ENCODE measurements at regions not wholly inside any gene's neighbourhood (a gene's known extent, or its start where the extent isn't known, plus 50 kb on each side); places are given as distances from the start of the nearest gene placed in this dataset.

GRCh38 chr1:239819756-239820250, 271.9 kb upstream of the FMN2 start:
- H3K27ac Mint-ChIP-seq: no peak overlapping the region

DNA sequence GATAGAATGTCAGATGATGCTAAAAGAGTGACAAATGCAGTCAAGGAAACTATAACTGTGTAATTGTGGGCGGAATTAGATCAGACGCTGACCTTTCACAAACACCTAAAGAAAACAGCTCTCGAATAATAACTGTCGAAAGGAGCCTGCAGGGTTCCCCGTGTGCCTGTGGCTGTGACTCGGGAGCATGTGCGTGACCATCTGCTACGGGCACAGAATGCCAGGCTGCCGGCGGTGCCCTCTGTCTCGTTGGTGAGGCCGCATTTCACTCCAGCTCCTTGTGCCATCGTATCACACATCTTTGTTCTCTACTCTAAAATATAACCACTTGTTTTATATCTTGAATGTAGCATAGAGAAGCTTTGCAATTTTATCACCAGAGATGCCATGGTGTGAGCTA, 267.8 kb upstream of the FMN2 start:
- Mint-ChIP-seq H3K36me3 (ENCODE audit: insufficient read depth) (no peaks in the 10 kb centered on the region), H3K4me3 (ENCODE audit: low read depth) (no peak overlapping the region), H3K27me3 (no peaks in the 10 kb centered on the region), H3K4me1 (ENCODE audit: low read depth) (no peaks in the 10 kb centered on the region), H3K9me3 (ENCODE audit: low read depth) (no peaks in the 10 kb centered on the region), H3K27ac (no peak overlapping the region)
- no peak for DNase-seq (ENCODE audit: low spot score, unreplicated experiment)
- TF ChIP-seq, protein P1, sequence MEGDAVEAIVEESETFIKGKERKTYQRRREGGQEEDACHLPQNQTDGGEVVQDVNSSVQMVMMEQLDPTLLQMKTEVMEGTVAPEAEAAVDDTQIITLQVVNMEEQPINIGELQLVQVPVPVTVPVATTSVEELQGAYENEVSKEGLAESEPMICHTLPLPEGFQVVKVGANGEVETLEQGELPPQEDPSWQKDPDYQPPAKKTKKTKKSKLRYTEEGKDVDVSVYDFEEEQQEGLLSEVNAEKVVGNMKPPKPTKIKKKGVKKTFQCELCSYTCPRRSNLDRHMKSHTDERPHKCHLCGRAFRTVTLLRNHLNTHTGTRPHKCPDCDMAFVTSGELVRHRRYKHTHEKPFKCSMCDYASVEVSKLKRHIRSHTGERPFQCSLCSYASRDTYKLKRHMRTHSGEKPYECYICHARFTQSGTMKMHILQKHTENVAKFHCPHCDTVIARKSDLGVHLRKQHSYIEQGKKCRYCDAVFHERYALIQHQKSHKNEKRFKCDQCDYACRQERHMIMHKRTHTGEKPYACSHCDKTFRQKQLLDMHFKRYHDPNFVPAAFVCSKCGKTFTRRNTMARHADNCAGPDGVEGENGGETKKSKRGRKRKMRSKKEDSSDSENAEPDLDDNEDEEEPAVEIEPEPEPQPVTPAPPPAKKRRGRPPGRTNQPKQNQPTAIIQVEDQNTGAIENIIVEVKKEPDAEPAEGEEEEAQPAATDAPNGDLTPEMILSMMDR (IDR thresholded peaks at IDR 0.05; ENCODE audit: unreplicated experiment): no peak

More at GRCh38 chr1:239819756-239820250, 271.9 kb upstream of the FMN2 start:
- Mint-ChIP-seq H3K4me1 (ENCODE audit: low read depth) (peaks cover 4% of the 10 kb centered on the region), H3K4me3 (ENCODE audit: low read depth) (no peak overlapping the region), H3K36me3 (ENCODE audit: insufficient read depth) (no peaks in the 10 kb centered on the region), H3K27me3 (peaks cover 3% of the 10 kb centered on the region), H3K9me3 (ENCODE audit: low read depth) (no peaks in the 10 kb centered on the region)
- no peak for DNase-seq (ENCODE audit: low spot score, unreplicated experiment)
- TF ChIP-seq, protein P1 (IDR thresholded peaks at IDR 0.05; ENCODE audit: unreplicated experiment): no peak

- DNase-seq (ENCODE audit: low spot score, unreplicated experiment): no peak
- no peak overlapping the region for H3K4me3 Mint-ChIP-seq (ENCODE audit: low read depth)
- no peaks in the 10 kb centered on the region for H3K27me3 Mint-ChIP-seq
- H3K4me1 Mint-ChIP-seq (ENCODE audit: low read depth): no peaks in the 10 kb centered on the region
- H3K36me3 Mint-ChIP-seq (ENCODE audit: insufficient read depth): no peaks in the 10 kb centered on the region
- TF ChIP-seq, protein P1 (IDR thresholded peaks at IDR 0.05; ENCODE audit: unreplicated experiment): no peak
- H3K9me3 Mint-ChIP-seq (ENCODE audit: low read depth): no peaks in the 10 kb centered on the region
- no peak overlapping the region for H3K27ac Mint-ChIP-seq
Measured at GRCh38 chr1:239826211-239826610, 265.5 kb upstream of the FMN2 start.

GRCh38 chr1:239826736-239827135, 264.9 kb upstream of the FMN2 start:
- no peaks in the 10 kb centered on the region for H3K9me3 Mint-ChIP-seq (ENCODE audit: low read depth)
- no peaks in the 10 kb centered on the region for H3K27me3 Mint-ChIP-seq
- no peaks in the 10 kb centered on the region for H3K36me3 Mint-ChIP-seq (ENCODE audit: insufficient read depth)
- TF ChIP-seq, protein P1 (IDR thresholded peaks at IDR 0.05; ENCODE audit: unreplicated experiment): no peak
- H3K27ac Mint-ChIP-seq: no peak overlapping the region
- no peaks in the 10 kb centered on the region for H3K4me1 Mint-ChIP-seq (ENCODE audit: low read depth)
- no peak overlapping the region for H3K4me3 Mint-ChIP-seq (ENCODE audit: low read depth)
- no peak for DNase-seq (ENCODE audit: low spot score, unreplicated experiment)

DNA sequence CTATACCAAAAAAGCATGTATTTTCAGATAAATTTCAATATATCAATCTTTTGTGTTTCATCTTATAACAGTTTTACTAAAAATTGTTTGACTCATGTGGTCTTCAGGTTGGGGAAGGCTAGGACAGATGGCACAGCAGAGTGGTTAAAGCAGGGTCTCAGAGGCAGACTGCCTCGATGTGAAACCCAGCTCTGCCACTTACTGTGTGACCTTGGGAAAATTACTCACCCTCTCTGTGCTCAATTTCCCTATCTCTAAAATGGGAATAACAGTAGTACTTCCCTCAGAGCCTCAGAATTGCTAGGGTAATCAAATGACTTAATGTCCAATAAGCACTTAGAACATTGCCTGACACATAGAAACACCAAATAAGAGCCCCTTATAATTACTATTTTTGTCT, 262.1 kb upstream of the FMN2 start:
- no peak for DNase-seq (ENCODE audit: low spot score, unreplicated experiment)
- Mint-ChIP-seq H3K27ac (no peak overlapping the region), H3K36me3 (ENCODE audit: insufficient read depth) (no peaks in the 10 kb centered on the region), H3K4me3 (ENCODE audit: low read depth) (no peak overlapping the region), H3K27me3 (no peaks in the 10 kb centered on the region), H3K9me3 (ENCODE audit: low read depth) (no peaks in the 10 kb centered on the region), H3K4me1 (ENCODE audit: low read depth) (peaks cover 2% of the 10 kb centered on the region)
- TF ChIP-seq, protein P1 (IDR thresholded peaks at IDR 0.05; ENCODE audit: unreplicated experiment): no peak
